COLO668 (cell line): ENCODE measurements at regions not wholly inside any gene's neighbourhood (a gene's known extent, or its start where the extent isn't known, plus 50 kb on each side); places are given as distances from the start of the nearest gene placed in this dataset.

Experiments
- DNase-seq: peaks from one replicate; lab custom pipeline; 2025; ENCODE audit not compliant: unreplicated experiment; lab: John Stamatoyannopoulos, UW

DNA sequence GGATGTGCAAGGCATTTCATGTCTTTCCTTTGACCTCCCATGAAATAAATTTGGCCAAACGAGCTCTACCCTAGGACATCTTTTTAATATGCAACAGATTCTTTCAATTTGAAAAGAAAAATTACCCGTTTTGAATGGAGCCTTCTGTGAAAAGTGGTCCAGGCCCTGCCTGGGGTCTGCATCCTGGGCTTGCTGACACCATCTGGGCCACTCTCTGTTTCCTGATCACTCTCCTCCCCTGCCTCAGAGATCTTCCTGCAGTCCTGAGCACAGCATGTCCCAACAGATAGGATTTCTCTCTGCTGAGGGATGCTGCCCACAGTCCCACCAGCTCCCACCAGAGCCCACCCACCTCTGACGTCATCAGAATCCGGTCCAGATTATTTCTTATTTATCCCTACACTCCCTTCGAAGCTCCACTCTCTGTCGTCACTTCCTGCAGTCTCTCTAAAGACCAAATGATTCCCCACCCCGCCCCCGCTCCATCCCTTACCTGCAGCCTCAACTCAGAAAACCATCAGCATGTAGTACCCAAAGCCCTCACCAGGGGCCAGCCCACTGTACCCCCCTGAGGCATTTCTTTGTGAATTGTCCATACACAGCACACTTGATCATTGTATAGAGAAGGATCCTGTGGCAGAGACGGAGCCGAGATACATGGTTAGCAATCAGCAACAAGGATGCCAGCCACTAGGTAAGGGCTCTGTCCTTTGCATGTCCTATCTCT is 192.1 kb upstream of the MGMT start:
- DNase-seq, result no peak

DNA sequence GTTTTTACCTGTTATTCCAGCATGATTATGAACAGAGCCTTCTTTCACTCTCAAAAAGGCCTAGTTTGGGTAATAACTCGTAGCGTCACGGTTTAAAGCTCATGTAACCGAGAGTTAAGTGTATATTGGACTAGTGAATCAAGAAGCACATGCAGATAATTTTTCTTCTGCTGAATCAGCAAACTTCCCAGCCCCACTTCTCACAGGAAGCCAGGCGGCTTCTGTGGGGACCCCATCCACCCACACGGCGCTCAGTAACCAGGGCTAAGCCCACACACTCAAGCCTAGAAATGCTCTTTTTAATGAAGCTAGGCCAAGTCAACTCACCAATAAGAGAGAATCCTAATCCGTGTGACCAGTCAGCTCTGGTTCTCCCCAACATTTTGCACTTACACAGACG is 191.2 kb upstream of the MGMT start:
- no peak for DNase-seq

DNA sequence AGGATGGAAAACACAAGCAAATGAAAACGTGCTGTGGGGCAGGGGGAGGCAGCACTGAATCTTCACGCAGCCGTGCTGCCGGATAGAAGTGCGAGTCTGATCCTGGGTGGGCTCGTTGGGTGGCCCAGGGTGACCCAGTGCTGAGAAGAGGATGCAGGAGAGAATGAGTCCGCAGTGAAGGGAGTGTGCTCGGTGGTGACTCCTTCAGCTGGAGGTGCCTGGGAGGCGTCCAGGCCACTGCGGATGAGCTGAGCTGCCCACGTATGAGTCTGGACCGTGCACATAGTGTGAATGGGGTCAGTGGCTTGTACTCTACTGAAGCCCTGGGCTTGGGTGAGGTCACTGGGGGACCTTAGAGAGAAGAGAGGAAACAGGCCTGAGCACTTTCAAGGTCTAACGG is 190.0 kb upstream of the MGMT start:
- DNase-seq, result no peak

DNA sequence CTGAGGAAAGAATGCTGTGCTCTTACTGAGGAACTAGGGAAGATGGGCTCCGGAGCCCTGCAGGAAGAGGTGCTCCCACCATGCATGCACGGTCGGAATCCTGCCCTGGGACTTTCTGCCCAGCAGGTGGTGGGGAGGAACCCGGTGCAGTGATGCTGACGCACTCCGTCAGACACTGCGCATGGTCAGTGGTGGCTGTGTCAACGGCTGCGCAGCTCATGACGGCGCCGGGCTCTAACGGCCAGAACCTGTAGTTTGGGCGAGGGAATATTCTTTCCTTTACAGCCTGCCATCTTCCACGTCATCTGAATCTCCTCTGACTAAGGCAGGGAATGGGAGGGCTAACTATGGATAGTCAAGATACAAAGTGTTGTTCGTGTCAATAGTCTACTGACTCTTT is 189.2 kb upstream of the MGMT start:
- no peak for DNase-seq

DNA sequence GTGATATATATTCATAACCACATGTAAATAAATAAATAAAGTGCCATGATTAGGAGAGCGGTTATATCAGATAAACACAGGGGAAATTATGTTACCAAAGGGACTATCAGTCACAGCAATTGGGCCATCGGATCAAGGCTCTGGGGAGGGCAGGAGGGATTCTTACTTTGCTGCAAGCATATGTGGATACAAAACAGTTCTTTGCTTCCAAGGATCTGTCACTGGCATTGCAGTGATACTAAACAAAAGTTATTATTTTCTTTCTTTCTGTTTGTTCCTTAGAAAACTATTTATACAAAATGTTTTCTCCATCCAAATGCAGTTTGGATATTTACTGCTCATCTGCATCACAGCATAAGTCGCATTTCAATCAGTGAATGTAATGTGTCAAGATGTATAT is 188.4 kb upstream of the MGMT start:
- DNase-seq, result no peak

DNA sequence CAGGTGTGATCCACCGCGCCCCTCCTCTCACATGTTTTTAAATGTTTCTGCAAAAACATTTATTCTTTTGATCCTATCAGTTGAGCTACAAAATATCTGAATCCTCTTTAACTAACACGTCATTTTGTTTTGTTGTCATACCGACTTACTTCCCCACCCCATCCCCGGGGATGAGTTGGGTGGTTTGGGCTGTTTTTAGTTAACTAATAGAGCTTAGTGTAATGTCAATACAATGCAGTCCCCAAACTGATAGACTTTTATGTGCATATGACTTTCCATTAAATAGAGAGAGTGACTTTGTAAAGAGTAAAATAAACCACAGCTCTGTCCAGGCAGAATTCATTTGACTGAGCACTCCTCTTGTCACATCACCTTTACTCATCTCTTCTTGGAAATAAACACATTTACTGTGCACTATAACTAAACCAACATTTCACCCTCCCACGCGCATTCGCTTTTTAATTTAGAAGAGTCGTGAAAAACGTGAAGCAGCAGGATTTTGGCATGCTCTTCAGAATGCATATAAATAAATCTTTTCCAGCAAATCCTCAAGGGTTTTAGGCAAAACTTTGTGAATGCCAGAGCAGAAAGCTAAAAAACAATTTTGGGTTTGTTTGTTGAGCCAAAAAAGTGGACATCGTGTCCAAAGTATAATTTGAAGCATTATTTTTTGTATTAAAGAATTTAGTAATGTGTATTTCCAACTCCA is 187.4 kb upstream of the MGMT start:
- DNase-seq, result no peak

DNA sequence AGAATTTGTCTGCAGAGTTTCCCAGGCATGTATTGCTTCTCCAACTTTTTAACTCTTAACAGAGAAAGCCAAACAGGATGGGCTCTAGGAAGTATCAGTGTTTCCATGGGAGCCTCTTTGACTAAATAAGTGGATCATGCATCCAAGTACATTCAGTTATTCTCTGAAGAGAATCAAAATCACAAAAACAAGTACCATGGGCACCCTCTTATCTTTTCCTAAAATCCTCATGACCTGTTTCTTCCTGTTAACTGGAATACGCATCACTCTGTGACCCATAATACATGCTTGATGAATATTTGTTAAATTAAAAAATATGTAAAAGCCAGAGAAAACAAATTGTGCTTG is 186.9 kb upstream of the MGMT start:
- DNase-seq, result no peak

DNA sequence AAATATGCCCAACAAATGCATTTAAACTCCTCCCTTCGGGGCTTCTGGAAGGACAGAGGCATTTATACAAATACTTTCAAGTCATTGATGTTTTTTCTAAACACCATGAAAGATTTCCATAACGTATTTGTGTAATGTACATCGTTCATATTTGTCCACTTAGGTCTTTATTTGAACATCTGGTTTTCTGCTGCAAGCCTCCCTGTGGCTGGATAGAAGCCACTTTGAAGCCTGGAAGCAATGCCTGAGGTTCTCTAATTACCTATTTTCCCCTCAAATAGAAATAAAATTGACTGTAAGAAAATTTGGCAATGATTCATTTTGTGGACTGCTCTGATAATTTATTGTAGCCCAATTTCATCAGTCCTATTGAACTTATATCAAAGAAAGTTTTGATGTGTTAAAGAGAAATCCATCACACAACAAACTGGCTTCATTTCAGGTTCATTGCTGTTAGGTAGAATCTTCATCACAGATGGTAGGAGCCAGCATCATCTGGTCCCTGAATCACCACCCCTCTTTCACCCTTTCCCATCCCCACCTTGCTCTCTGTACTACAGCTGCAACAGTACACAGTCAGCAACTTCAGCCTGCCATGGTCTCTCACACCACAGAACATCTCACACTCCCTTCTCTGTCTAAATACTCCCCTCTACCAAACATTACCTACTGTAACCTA is 186.0 kb upstream of the MGMT start:
- DNase-seq, result no peak

DNA sequence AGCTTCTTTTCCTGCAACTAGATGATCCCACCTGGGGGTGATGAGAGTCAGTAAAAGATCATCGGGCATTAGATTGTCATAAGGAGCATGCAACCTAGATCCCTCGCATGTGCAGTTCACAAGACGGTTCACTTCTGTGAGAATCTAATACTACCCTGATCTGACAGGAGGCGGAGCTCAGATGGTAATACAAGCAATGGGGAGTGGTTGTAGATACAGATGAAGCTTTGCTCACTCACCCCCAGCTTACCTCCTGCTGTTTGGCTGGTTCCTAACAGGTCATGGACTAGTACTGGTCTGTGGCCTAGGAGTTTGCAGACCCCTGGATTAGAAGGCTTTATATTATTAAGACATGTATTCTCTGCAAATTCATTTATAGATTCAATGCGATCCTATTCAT is 181.6 kb upstream of the MGMT start:
- DNase-seq, result no peak

DNA sequence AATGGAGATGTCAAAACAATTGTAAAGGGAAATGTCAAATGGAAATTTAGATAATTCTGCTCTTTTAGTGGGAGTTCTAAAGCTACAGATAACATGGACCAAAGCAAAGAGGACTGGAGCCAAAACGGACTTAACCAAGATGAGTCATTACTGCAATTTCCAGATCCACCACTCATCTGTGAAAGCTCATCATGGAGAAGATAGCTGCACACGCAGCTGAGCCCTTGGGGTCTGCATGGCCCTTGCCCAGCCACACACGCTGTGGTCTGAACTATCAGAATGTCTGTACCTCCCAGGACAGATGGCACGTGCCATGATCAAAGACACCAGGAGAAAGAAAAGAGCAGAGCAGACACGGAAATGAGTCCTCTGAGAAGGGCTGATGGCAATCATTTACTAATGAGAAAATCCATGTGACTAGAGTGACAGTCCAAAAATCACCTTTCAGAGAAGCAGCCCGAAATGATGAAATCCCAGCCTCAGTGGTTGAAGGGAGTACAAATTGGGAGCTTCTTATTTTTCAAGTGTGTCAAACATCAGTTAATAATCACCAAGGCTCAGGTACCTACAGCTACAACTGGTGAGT is 177.9 kb upstream of the MGMT start:
- no peak for DNase-seq

DNA sequence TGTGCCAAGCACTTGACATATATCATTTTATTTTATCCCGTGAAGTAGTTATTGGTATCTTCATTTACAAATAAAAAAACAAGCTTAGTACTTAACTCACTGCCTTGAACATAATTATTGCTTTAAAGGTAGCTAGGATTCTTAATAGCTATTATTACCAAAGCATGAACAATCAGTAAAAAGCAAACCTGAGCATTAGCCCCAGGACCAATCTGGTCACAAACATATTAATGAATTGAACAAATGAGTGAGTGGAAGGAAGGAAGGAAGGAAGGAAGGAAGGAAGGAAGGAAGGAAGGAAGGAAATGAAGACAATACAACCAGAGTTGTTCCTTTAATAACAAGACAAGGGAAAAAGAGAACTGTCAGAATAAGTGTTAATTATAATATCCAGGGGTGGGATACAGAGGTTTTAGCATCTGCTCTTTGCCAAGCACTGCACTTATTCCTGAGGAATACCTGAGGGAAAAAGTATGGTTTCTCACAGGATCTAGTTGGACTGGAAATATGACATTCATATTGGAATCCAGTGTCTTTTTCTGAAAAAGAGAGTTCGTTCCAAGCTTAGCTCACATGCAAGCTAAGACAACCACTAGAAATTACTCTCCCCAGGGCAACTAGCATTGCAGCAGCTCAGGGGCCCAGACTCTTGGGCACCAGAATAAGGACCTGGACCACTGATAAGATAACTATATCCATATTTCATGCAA is 172.9 kb upstream of the MGMT start:
- no peak for DNase-seq

DNA sequence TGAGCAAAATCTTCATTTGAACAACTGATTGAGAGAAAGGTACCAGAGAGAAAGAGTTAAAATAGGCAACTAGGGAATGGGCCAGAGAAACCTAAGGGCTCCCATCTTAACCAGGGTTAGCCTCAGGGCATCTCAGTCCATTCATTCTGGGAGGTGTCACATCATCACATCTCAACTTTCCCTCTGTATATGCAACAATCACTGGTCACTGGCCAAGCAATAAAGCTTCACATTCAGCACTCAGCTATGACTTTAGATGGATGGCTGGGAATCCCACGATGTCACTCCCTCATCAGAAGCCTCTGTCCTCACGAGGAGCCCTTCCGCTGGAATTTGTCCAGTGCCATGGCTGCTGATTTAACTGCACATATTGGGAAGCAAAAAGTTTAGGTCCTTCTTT is 172.1 kb upstream of the MGMT start:
- DNase-seq, result no peak

DNA sequence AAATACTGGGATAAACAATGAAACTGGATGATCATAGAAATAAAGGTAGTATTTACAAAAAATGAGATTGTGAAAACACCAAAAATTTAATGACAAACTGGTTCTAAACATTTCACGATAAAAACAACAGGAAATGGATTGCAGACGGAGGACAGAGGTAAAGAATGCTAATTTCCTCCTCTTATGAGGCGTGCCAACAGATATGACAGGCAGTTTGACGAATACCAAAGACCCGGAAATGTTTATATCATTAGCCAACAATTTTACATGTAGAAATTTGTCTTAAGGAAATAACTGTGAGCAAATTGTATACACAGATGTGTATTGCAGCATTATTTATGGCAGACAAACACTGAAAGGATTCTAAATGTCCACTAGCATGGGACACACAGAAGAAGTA is 162.0 kb upstream of the MGMT start:
- no peak for DNase-seq

DNA sequence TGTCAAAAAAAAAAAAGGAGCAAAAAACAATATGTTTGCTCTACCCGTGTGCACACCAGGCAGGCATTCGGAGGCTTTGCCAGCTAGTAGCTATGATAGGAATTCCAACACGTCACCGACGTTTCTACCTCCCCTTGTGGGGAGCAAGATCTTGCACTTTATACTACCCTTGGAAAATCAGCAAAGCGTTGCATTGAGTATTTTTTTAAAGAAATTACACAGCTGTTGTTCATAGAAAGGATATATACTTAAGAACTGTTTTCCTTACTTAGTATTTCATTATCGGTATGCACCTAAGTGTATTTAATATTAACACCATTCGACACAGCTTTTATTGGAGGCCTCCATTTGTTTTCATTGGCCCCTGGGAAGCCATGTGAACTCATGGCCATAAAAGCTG is 159.9 kb upstream of the MGMT start:
- DNase-seq, result no peak

DNA sequence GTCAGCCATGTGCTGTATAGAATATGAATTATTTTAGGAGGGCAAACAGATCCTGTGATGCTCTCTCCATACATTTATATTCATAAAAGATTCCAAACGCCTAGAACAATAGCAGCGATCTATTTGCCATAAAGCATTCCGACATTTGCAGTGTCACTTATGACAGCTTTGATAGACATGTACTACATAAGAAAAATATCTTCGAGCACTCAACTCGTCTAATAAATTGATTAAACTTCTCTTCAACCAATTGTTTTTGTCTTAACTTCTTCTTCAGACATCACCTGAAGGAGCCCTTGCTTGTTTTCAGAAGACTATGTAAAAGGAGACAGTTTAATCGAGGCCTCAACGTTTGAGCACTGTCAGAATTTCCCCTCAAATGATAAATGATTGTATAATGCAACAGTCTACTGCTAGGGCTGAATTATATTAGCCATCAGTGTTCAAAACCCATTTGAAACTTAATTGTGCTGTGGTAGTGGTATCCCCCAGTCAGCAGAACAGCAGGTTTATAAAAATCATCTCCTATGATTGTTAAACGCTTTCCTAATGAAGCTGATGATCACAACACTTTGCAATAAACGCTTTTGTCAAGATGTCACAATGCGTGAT is 158.0 kb upstream of the MGMT start:
- DNase-seq, result no peak

DNA sequence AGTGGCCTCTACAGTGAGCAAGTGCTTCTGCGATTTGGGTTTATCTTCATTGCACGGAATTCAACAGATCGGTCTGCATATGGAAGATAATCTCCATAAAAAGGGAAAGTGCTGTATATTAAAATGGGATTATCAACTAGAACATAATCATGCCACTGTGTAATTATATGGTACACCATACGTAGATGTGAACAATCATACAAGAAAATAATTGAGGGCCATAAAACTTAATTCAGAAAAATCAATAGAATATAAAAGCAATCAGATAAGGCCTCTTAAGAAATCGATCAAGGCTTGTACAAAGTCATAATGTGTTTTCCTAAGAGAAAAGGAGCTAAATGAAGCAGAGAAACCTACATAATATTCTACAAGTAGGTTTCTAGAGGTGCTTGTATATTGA is 157.5 kb upstream of the MGMT start:
- no peak for DNase-seq

DNA sequence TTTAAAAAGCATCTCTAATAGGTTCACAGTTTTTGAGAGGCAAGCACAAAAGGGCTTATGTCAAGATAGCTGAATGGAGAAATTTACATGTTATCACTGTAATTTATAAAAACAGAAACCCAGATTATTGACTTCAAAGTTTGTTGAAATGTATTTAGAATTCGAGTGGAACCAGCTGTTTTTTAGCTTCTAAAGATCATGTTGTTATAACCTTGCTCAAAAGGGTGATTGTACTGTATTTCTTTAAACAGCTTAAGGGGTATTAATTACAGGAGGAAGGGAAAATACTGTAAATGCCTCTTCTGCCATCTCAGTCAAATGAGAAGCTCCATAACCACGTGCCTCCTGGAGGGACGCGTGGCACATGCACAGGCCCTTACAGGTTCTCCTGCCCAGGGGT is 156.2 kb upstream of the MGMT start:
- DNase-seq, result no peak

DNA sequence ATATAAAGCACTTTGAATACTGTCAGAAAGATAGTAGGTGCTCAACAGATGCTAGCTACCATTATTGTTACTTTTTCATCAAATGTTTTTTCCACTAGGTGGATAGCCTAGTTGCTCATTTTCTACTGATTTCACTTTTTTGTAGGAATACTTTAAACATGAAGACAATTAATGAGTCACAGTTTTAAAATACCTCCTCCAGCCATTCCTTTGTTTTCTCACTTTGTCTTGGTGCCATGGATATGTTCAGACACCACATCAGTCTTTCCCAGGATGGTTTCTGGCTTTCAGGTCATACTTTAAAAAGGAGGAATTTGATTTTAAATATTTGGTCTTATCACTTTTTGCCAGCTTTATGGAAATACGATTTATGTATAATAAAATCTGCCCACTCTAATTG is 147.1 kb upstream of the MGMT start:
- DNase-seq, result no peak

DNA sequence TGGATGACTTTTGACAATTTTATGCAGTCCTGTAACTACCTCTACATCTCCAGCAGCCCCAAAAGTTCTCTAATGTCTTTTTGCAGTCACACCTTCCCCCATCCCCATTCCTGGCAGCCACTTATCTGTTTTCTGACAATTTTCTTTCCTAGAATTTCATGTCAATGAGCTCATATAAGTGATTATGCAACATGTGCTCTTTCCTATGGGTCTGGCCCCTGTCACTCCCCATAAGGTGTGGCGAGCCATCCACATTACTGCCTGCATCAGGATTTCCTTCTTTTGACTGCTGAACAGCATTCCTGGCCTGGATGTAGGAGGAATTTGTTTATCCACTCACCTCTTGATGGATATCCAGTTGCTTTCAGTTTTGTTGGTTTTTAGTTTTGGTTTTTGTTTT is 146.7 kb upstream of the MGMT start:
- no peak for DNase-seq

DNA sequence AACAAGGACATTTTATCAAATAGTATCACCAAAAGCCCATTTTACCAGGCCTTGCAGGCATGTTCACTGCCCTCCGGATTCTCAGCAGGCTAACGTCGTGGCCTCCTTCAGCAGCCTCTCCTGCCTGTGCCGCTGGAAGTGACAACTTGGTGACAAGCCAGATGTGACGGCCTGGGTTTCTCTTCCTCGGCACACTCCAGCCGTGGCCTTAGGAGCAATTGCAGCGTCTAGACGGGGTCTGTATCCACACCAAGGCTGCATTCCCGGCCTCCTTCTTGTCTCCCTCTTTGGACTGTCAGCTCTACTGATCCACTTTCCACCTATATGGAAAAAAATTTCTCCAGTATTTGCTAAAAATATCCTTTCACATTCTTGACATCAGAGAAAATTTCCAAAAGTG is 145.3 kb upstream of the MGMT start:
- no peak for DNase-seq
